ENCODE measurements at regions not wholly inside any gene's neighbourhood (a gene's known extent, or its start where the extent isn't known, plus 50 kb on each side); places are given as distances from the start of the nearest gene placed in this dataset.

- RAD21 ChIA-PET (ENCODE audit: unreplicated experiment) = no interaction called here
- POLR2A ChIA-PET = no interaction called here
- no peak overlapping the region for H3K4me2 ChIP-seq (ENCODE audit: control insufficient read depth, insufficient read depth)
- H3K79me2 ChIP-seq (ENCODE audit: control insufficient read depth, insufficient read depth, low read length) = no peaks in the 10 kb centered on the region
- ATAC-seq (no peak), FAIRE-seq (no peak), DNase-seq (ENCODE audit: low read depth, low spot score) (no peak)
- H3K4me1 ChIP-seq (ENCODE audit: control insufficient read depth, insufficient read depth, low read length) = no peaks in the 10 kb centered on the region
- TF ChIP-seq ZBTB33 (IDR thresholded peaks at IDR 0.05) (no peak), TAF1 (IDR thresholded peaks at IDR 0.05; ENCODE audit: borderline replicate concordance, low read depth, low read length) (no peak), NR2F1 (conservative IDR thresholded peaks at IDR 0.05) (no peak), KAT2A (conservative IDR thresholded peaks at IDR 0.05; ENCODE audit: control insufficient read depth, low read depth, low read length) (no peak)
- intact Hi-C loops (cut with micrococcal nuclease; ENCODE audit: unreplicated experiment) = no loop called here
- 14% methylated on average over 9 of the region's 9 CpGs for WGBS (ENCODE audit: insufficient coverage, insufficient replicate concordance, low lambda C conversion rate, missing lambda C conversion rate)
- H2AFZ ChIP-seq (ENCODE audit: control insufficient read depth, low read depth, low read length) = no peak overlapping the region
- H4K20me1 ChIP-seq (ENCODE audit: control insufficient read depth, insufficient read depth) = no peaks in the 10 kb centered on the region
- H3K27ac ChIP-seq (ENCODE audit: control insufficient read depth, insufficient read depth) = no peak overlapping the region
- no peaks in the 10 kb centered on the region for H3K9me3 ChIP-seq (replicated peaks; ENCODE audit: control insufficient read depth, insufficient read depth, low read length)
- no peak overlapping the region for H3K9ac ChIP-seq (ENCODE audit: control insufficient read depth, insufficient read depth, low read length)
- BruUV-seq (replicated peaks) = no TSS peak
- H3K27me3 ChIP-seq (replicated peaks in 1 of 2; ENCODE audit: control insufficient read depth in 2 of 2, insufficient read depth in 2 of 2, low read length in 1 of 2) = no peaks in the 10 kb centered on the region; a peak in 2 of 4 replicates
- H3K36me3 ChIP-seq (ENCODE audit: control insufficient read depth in 2 of 2, insufficient read depth in 2 of 2, low read length in 1 of 2) = no peaks in the 10 kb centered on the region
- SMC1A ChIA-PET (ENCODE audit: uncharacterized antibody, unreplicated experiment) = no interaction called here
- in situ Hi-C loops (cut with MboI) = no loop called here
- H3K4me3 ChIP-seq = no peak overlapping the region
- CTCF ChIA-PET = no interaction called here
Observed at GRCh38 chr2:120993661-120994060, 258.0 kb downstream of the GLI2 start.

- H3K9me3 ChIP-seq (replicated peaks; ENCODE audit: control insufficient read depth, insufficient read depth, low read length) = no peaks in the 10 kb centered on the region
- H3K4me1 ChIP-seq (ENCODE audit: control insufficient read depth, insufficient read depth, low read length) = no peaks in the 10 kb centered on the region
- H2AFZ ChIP-seq (ENCODE audit: control insufficient read depth, low read depth, low read length) = no peak overlapping the region
- no peak for ATAC-seq
- intact Hi-C loops (cut with micrococcal nuclease; ENCODE audit: unreplicated experiment) (no loop called here), in situ Hi-C loops (cut with MboI) (no loop called here)
- no peak for DNase-seq (ENCODE audit: low read depth, low spot score)
- FAIRE-seq = no peak
- RAD21 ChIA-PET (ENCODE audit: unreplicated experiment) = no interaction called here
- TF ChIP-seq EZH2 (IDR thresholded peaks at IDR 0.05; ENCODE audit: borderline replicate concordance, control insufficient read depth, low read depth, low read length) (no peak), NR2F1 (conservative IDR thresholded peaks at IDR 0.05) (no peak), FOXK2 (IDR thresholded peaks at IDR 0.05) (no peak), SMAD5 (IDR thresholded peaks at IDR 0.05; ENCODE audit: low read depth) (no peak), SMC3 (IDR thresholded peaks at IDR 0.05; ENCODE audit: borderline replicate concordance, low read length) (no peak), TARDBP (IDR thresholded peaks at IDR 0.05; ENCODE audit: borderline replicate concordance) (no peak), MTA3 (IDR thresholded peaks at IDR 0.05; ENCODE audit: borderline replicate concordance, low read length) (no peak)
- 44% methylated on average over 14 of the region's 14 CpGs for WGBS (ENCODE audit: insufficient coverage, insufficient replicate concordance, low lambda C conversion rate, missing lambda C conversion rate)
- H4K20me1 ChIP-seq (ENCODE audit: control insufficient read depth, insufficient read depth) = no peaks in the 10 kb centered on the region
- POLR2A ChIA-PET = no interaction called here
- H3K36me3 ChIP-seq (ENCODE audit: control insufficient read depth in 2 of 2, insufficient read depth in 2 of 2, low read length in 1 of 2) = no peaks in the 10 kb centered on the region
- CTCF ChIA-PET = no interaction called here
- no peaks in the 10 kb centered on the region for H3K79me2 ChIP-seq (ENCODE audit: control insufficient read depth, insufficient read depth, low read length)
- H3K4me2 ChIP-seq (ENCODE audit: control insufficient read depth, insufficient read depth) = no peak overlapping the region
- SMC1A ChIA-PET (ENCODE audit: uncharacterized antibody, unreplicated experiment) = no interaction called here
- H3K9ac ChIP-seq (ENCODE audit: control insufficient read depth, insufficient read depth, low read length) = no peak overlapping the region
- H3K27me3 ChIP-seq (replicated peaks in 1 of 2; ENCODE audit: control insufficient read depth in 2 of 2, insufficient read depth in 2 of 2, low read length in 1 of 2) = no peaks in the 10 kb centered on the region; a peak in 2 of 4 replicates
- H3K27ac ChIP-seq (ENCODE audit: control insufficient read depth, insufficient read depth) = no peak overlapping the region
- BruUV-seq (replicated peaks) = no TSS peak
- H3K4me3 ChIP-seq = no peak overlapping the region
Observed at GRCh38 chr2:120994301-120994995, 258.8 kb downstream of the GLI2 start.
